HG03066 (cell line): ENCODE measurements at regions not wholly inside any gene's neighbourhood (a gene's known extent, or its start where the extent isn't known, plus 50 kb on each side); places are given as distances from the start of the nearest gene placed in this dataset.

Source experiments
- ATAC-seq: cut with Tn5 transposase; IDR thresholded peaks from one replicate; pipeline ENCODE4 v1.9.1; 2021; ENCODE audit warnings: low read depth; ENCODE audit not compliant: unreplicated experiment

- no peak for ATAC-seq
These were observed 569.4 kb downstream of the CDH26 start for GRCh38 chr20:60527656-60528055.

GRCh38 chr20:60528141-60528540 lies 569.9 kb downstream of the CDH26 start:
- no peak for ATAC-seq

GRCh38 chr20:60529149-60529548 lies 570.9 kb downstream of the CDH26 start:
- no peak for ATAC-seq

GRCh38 chr20:60535211-60535610 lies 577.0 kb downstream of the CDH26 start:
- ATAC-seq = no peak

- ATAC-seq = no peak
These were observed 582.4 kb downstream of the CDH26 start for GRCh38 chr20:60540591-60540990.

GRCh38 chr20:60541991-60542390 lies 583.8 kb downstream of the CDH26 start:
- no peak for ATAC-seq

- no peak for ATAC-seq
These were observed 585.4 kb downstream of the CDH26 start for GRCh38 chr20:60543598-60543997.

GRCh38 chr20:60553095-60553494 lies 594.9 kb downstream of the CDH26 start:
- no peak for ATAC-seq

GRCh38 chr20:60558486-60558885 lies 600.3 kb downstream of the CDH26 start:
- ATAC-seq = no peak

- ATAC-seq = no peak
These were observed 601.2 kb downstream of the CDH26 start for GRCh38 chr20:60559462-60559861.

GRCh38 chr20:60561052-60561451 lies 602.8 kb downstream of the CDH26 start:
- ATAC-seq = no peak

GRCh38 chr20:60565083-60565482 lies 606.9 kb downstream of the CDH26 start:
- no peak for ATAC-seq

- ATAC-seq = no peak
These were observed 607.3 kb downstream of the CDH26 start for GRCh38 chr20:60565551-60565950.

- no peak for ATAC-seq
These were observed 610.9 kb downstream of the CDH26 start for GRCh38 chr20:60569116-60569515.

- ATAC-seq = no peak
These were observed 612.5 kb downstream of the CDH26 start for GRCh38 chr20:60570481-60571277.

GRCh38 chr20:60573003-60573680 lies 614.9 kb downstream of the CDH26 start:
- ATAC-seq = no peak

GRCh38 chr20:60576236-60576635 lies 618.0 kb downstream of the CDH26 start:
- ATAC-seq = no peak

- ATAC-seq = no peak
These were observed 621.8 kb downstream of the CDH26 start for GRCh38 chr20:60579941-60580515.

GRCh38 chr20:60581606-60582115 lies 623.4 kb downstream of the CDH26 start:
- ATAC-seq = no peak

- no peak for ATAC-seq
These were observed 625.5 kb downstream of the CDH26 start for GRCh38 chr20:60583741-60584140.

GRCh38 chr20:60584221-60584620 lies 626.0 kb downstream of the CDH26 start:
- ATAC-seq = no peak

- ATAC-seq = no peak
These were observed 627.4 kb downstream of the CDH26 start for GRCh38 chr20:60585651-60586050.
